Neural cell (in vitro differentiated cells): ENCODE measurements at regions not wholly inside any gene's neighbourhood (a gene's known extent, or its start where the extent isn't known, plus 50 kb on each side); places are given as distances from the start of the nearest gene placed in this dataset.

ENCODE experiments used
- H2AFZ ChIP-seq: fragments of 200-600, 300-800 bp; sonication (generic), shearing (Covaris generic); 2 replicates; pipeline ENCODE4 v1.6.0; 2014; ENCODE audit warnings: low read depth, mild to moderate bottlenecking, antibody characterized with exemption, low read length, moderate library complexity
- H3F3A ChIP-seq: fragments of 200-600 bp; shearing (Covaris generic); 2 replicates; pipeline ENCODE4 v1.6.1; 2016; ENCODE audit warnings: mild to moderate bottlenecking, moderate library complexity, mixed read lengths, antibody characterized with exemption, low read length; ENCODE audit not compliant: insufficient read depth, poor library complexity, severe bottlenecking
- H3K27ac ChIP-seq: fragments of 200-600, 300-800 bp; sonication (generic), shearing (Covaris generic); 2 replicates; pipeline ENCODE4 v1.5.1; 2014; ENCODE audit warnings: mild to moderate bottlenecking, low read length, moderate library complexity
- H3K27me3 ChIP-seq: fragments of 300-800, 200-600 bp; sonication (generic), shearing (Covaris generic); 2 replicates; pipeline ENCODE4 v1.6.0; 2014; ENCODE audit warnings: mild to moderate bottlenecking, low read depth, low read length, moderate library complexity; ENCODE audit not compliant: insufficient read depth
- H3K36me3 ChIP-seq: fragments of 300-800, 200-600 bp; sonication (generic), shearing (Covaris generic); 2 replicates; pipeline ENCODE4 v1.5.1; 2014; ENCODE audit warnings: mild to moderate bottlenecking, antibody characterized with exemption, low read length, moderate library complexity; ENCODE audit not compliant: insufficient read depth
- H3K4me2 ChIP-seq: fragments of 300-800, 200-600 bp; sonication (generic), shearing (Covaris generic); 2 replicates; pipeline ENCODE4 v1.6.0; 2014; ENCODE audit warnings: mild to moderate bottlenecking, low read length
- H3K4me3 ChIP-seq: fragments of 300-800, 200-600 bp; sonication (generic), shearing (Covaris generic); 2 replicates; pipeline ENCODE4 v1.5.1; 2014; ENCODE audit warnings: mild to moderate bottlenecking, low read length, moderate library complexity
- H3K79me2 ChIP-seq: fragments of 200-600 bp; shearing (Covaris generic); replicated peaks from 2 replicates; pipeline ENCODE4 v1.6.0; 2014; ENCODE audit warnings: mild to moderate bottlenecking, low read length, moderate library complexity; ENCODE audit not compliant: insufficient read depth
- H3K9ac ChIP-seq: fragments of 300-800, 200-600 bp; sonication (generic), shearing (Covaris generic); 2 replicates; pipeline ENCODE4 v1.6.1; 2016; ENCODE audit warnings: mild to moderate bottlenecking, low read length, mixed read lengths
- H3K9me2 ChIP-seq: fragments of 200-600 bp; shearing (Covaris generic); 2 replicates; pipeline ENCODE4 v1.6.1; 2016; ENCODE audit warnings: mild to moderate bottlenecking, low read length, mixed read lengths; ENCODE audit not compliant: insufficient read depth
- H3K9me3 ChIP-seq: fragments of 200-600, 300-800 bp; sonication (generic), shearing (Covaris generic); 2 replicates; pipeline ENCODE4 v1.6.1; 2016; ENCODE audit warnings: mild to moderate bottlenecking, mixed run types, low read length, moderate library complexity, mixed read lengths
- H4K20me1 ChIP-seq: fragments of 200-600 bp; shearing (Covaris generic); 2 replicates; pipeline ENCODE4 v1.6.1; 2016; ENCODE audit warnings: mild to moderate bottlenecking, mixed run types; ENCODE audit not compliant: insufficient read depth
- EP300 ChIP-seq: fragments of 450-650 bp; conservative IDR thresholded peaks from 2 replicates; pipeline ENCODE4 v1.6.1; 2014; ENCODE audit warnings: antibody characterized with exemption, mild to moderate bottlenecking, moderate library complexity; ENCODE audit not compliant: poor library complexity, severe bottlenecking
- EZH2 ChIP-seq: fragments of 200-600, 300-800 bp; shearing (Covaris generic), sonication (generic); IDR thresholded peaks from 2 replicates; pipeline ENCODE4 v1.6.1; 2014; ENCODE audit warnings: antibody characterized with exemption, low read length, borderline replicate concordance, mild to moderate bottlenecking; ENCODE audit not compliant: insufficient read depth, poor library complexity, severe bottlenecking
- MXI1 ChIP-seq: fragments of 450-650 bp; conservative IDR thresholded peaks from 2 replicates; pipeline ENCODE4 v1.6.1; 2014; ENCODE audit warnings: antibody characterized with exemption, mild to moderate bottlenecking; ENCODE audit not compliant: poor library complexity, severe bottlenecking
- POLR2AphosphoS5 ChIP-seq: IDR thresholded peaks from 2 replicates; pipeline ENCODE4 v1.6.1; 2012
- RAD21 ChIP-seq: fragments of 450-650 bp; conservative IDR thresholded peaks from 2 replicates; pipeline ENCODE4 v1.6.1; 2014; ENCODE audit warnings: antibody characterized with exemption, mild to moderate bottlenecking, moderate library complexity
- REST ChIP-seq: IDR thresholded peaks from 2 replicates; pipeline ENCODE4 v1.6.1; 2012; ENCODE audit warnings: borderline replicate concordance
- SMC3 ChIP-seq: fragments of 450-650 bp; conservative IDR thresholded peaks from 2 replicates; pipeline ENCODE4 v1.6.1; 2014; ENCODE audit warnings: antibody characterized with exemption, mild to moderate bottlenecking, moderate library complexity; ENCODE audit not compliant: poor library complexity
- TAF1 ChIP-seq: IDR thresholded peaks from 2 replicates; pipeline ENCODE4 v1.6.1; 2012; ENCODE audit warnings: low read depth
- TF ChIP-seq, protein P1 (sequence below): fragments of 450-650 bp; IDR thresholded peaks from 2 replicates; pipeline ENCODE4 v1.5.1; 2014; ENCODE audit warnings: antibody characterized with exemption, mild to moderate bottlenecking, moderate library complexity; ENCODE audit not compliant: poor library complexity, severe bottlenecking

GRCh38 chr17:77392376-77393273, 251.9 kb downstream of the SEC14L1 start:
- no peaks in the 10 kb centered on the region for H3K36me3 ChIP-seq

GRCh38 chr17:77393274-77393600, 252.5 kb downstream of the SEC14L1 start:
- Histone ChIP-seq H3K9ac (no peak overlapping the region), H3K9me2 (no peaks in the 10 kb centered on the region), H3K36me3 (no peaks in the 10 kb centered on the region), H3K27ac (no peak overlapping the region), H3K4me2 (no peak overlapping the region), H3K9me3 (no peaks in the 10 kb centered on the region), H3K4me3 (no peak overlapping the region), H3K79me2 (no peaks in the 10 kb centered on the region), H3F3A (no peaks in the 10 kb centered on the region), H4K20me1 (no peaks in the 10 kb centered on the region), H2AFZ (no peak overlapping the region), H3K27me3 (no peaks in the 10 kb centered on the region)
- TF ChIP-seq SMC3 (no peak), REST (no peak), RAD21 (no peak), EP300 (no peak), EZH2 (no peak)
- TF ChIP-seq, protein P1, sequence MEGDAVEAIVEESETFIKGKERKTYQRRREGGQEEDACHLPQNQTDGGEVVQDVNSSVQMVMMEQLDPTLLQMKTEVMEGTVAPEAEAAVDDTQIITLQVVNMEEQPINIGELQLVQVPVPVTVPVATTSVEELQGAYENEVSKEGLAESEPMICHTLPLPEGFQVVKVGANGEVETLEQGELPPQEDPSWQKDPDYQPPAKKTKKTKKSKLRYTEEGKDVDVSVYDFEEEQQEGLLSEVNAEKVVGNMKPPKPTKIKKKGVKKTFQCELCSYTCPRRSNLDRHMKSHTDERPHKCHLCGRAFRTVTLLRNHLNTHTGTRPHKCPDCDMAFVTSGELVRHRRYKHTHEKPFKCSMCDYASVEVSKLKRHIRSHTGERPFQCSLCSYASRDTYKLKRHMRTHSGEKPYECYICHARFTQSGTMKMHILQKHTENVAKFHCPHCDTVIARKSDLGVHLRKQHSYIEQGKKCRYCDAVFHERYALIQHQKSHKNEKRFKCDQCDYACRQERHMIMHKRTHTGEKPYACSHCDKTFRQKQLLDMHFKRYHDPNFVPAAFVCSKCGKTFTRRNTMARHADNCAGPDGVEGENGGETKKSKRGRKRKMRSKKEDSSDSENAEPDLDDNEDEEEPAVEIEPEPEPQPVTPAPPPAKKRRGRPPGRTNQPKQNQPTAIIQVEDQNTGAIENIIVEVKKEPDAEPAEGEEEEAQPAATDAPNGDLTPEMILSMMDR: no peak

More at GRCh38 chr17:77392376-77393273, 251.9 kb downstream of the SEC14L1 start:
- Histone ChIP-seq H3K27ac (no peak overlapping the region), H3K9ac (no peak overlapping the region), H3K9me2 (no peaks in the 10 kb centered on the region), H3K27me3 (no peaks in the 10 kb centered on the region), H3K9me3 (no peaks in the 10 kb centered on the region), H2AFZ (no peak overlapping the region), H3F3A (no peaks in the 10 kb centered on the region), H3K4me2 (no peak overlapping the region), H4K20me1 (no peaks in the 10 kb centered on the region), H3K4me3 (no peak overlapping the region), H3K79me2 (no peaks in the 10 kb centered on the region)
- TF ChIP-seq EZH2 (no peak), TAF1 (no peak), REST (no peak), POLR2AphosphoS5 (no peak), EP300 (no peak), SMC3 (no peak), RAD21 (no peak), MXI1 (no peak)
- TF ChIP-seq, protein P1: no peak
